H1 (cell line): ENCODE measurements at regions not wholly inside any gene's neighbourhood (a gene's known extent, or its start where the extent isn't known, plus 50 kb on each side); places are given as distances from the start of the nearest gene placed in this dataset.

Experiments used
- CTCF ChIA-PET: fragments of 300-600 bp; sonication (Branson Sonifier 250); formaldehyde crosslinking; loops from one replicate; lab custom pipeline; 2021; ENCODE audit not compliant: partially characterized antibody; lab: Charles Lee
- POLR2A ChIA-PET: fragments of 300-600 bp; sonication (Branson Sonifier 250); formaldehyde crosslinking; loops from one replicate; lab custom pipeline; 2021; ENCODE audit warnings: inconsistent platforms; ENCODE audit not compliant: partially characterized antibody; lab: Charles Lee
- DNase-seq, 2 experiments: peaks; one replicate each; pipeline versions ENCODE4 v3.0.0 to v3.0.0-alpha.2; 2010 to 2022; ENCODE audit warnings: low spot score in 2 of 2, low read depth in 1 of 2, mixed read lengths in 1 of 2
- FAIRE-seq: peaks from 2 replicates; lab custom pipeline; 2011; peaks lifted over from hg19 to GRCh38; lab: Jason Lieb, UNC
- H2AFZ ChIP-seq: 2 replicates; pipeline ENCODE4 v1.8.1; 2012; ENCODE audit warnings: low read length, inconsistent platforms
- H2AK5ac ChIP-seq: 2 replicates; pipeline ENCODE4 v1.6.1; 2013; ENCODE audit warnings: low read depth, low read length
- H2BK120ac ChIP-seq: replicated peaks from 2 replicates; pipeline ENCODE3; 2013; ENCODE audit warnings: low read depth, low read length, inconsistent platforms
- H2BK12ac ChIP-seq: 2 replicates; pipeline ENCODE4 v1.6.1; 2013; ENCODE audit warnings: low read depth, low read length
- H2BK15ac ChIP-seq: 2 replicates; pipeline ENCODE4 v1.6.1; 2013; ENCODE audit warnings: low read length
- H2BK20ac ChIP-seq: 2 replicates; pipeline ENCODE4 v1.6.1; 2013; ENCODE audit warnings: low read length
- H2BK5ac ChIP-seq: 2 replicates; pipeline ENCODE4 v1.6.1; 2013; ENCODE audit warnings: low read depth, low read length
- H3K14ac ChIP-seq: 2 replicates; pipeline ENCODE4 v1.6.1; 2013; ENCODE audit warnings: inconsistent platforms; ENCODE audit not compliant: insufficient read length
- H3K18ac ChIP-seq: 2 replicates; pipeline ENCODE4 v1.6.1; 2013; ENCODE audit warnings: low read length; ENCODE audit errors: extremely low read depth
- H3K23ac ChIP-seq: 2 replicates; pipeline ENCODE4 v1.6.1; 2013; ENCODE audit warnings: inconsistent platforms; ENCODE audit not compliant: insufficient read length
- H3K23me2 ChIP-seq: 2 replicates; pipeline ENCODE4 v1.6.1; 2013; ENCODE audit warnings: low read depth, low read length
- H3K27ac ChIP-seq: 2 replicates; pipeline ENCODE4 v1.6.1; 2011; ENCODE audit warnings: low read depth, low read length, inconsistent platforms
- H3K27me3 ChIP-seq, 4 experiments: replicated peaks in 1 of 4; 1 replicate in 1 of 4; 2 replicates in 3 of 4; pipeline versions ENCODE4 v1.6.1 to v1.8.1; 2011 to 2013; ENCODE audit warnings: low read length in 3 of 4, mild to moderate bottlenecking in 3 of 4, inconsistent platforms in 2 of 4, mixed read lengths in 2 of 4, moderate library complexity in 1 of 4; ENCODE audit not compliant: control insufficient read depth in 3 of 4, insufficient read depth in 3 of 4; ENCODE audit errors: extremely low read depth in 1 of 4
- H3K36me3 ChIP-seq, 4 experiments: 2 replicates each; pipeline versions ENCODE4 v1.6.1 to v1.8.1; 2011 to 2013; ENCODE audit warnings: mild to moderate bottlenecking in 4 of 4, low read length in 3 of 4, moderate library complexity in 2 of 4, control low read depth in 1 of 4, inconsistent platforms in 1 of 4; ENCODE audit not compliant: insufficient read depth in 4 of 4, control insufficient read depth in 2 of 4
- H3K4ac ChIP-seq: replicated peaks from 2 replicates; pipeline ENCODE3; 2013; ENCODE audit warnings: low read length, low read depth, mixed read lengths, inconsistent platforms; ENCODE audit not compliant: insufficient read length
- H3K4me1 ChIP-seq, 4 experiments: replicated peaks in 1 of 4; 1 replicate in 1 of 4; 2 replicates in 3 of 4; pipeline versions ENCODE4 v1.6.1 to v1.8.1; 2011 to 2013; ENCODE audit warnings: low read length in 3 of 4, inconsistent platforms in 2 of 4, mixed read lengths in 1 of 4; ENCODE audit not compliant: insufficient read depth in 4 of 4, control insufficient read depth in 3 of 4
- H3K4me2 ChIP-seq, 2 experiments: 2 replicates each; pipeline versions ENCODE4 v1.6.1 to v1.8.1; 2011 to 2013; ENCODE audit warnings: low read depth in 2 of 2, low read length in 2 of 2, control low read depth in 1 of 2, inconsistent platforms in 1 of 2, mild to moderate bottlenecking in 1 of 2; ENCODE audit not compliant: insufficient read depth in 1 of 2
- H3K4me3 ChIP-seq, 4 experiments: fragments of 200-600, 300-600 bp in 1 of 4; sonication (generic), shearing (Covaris generic), sonication (Bioruptor Twin) in 1 of 4; 2 replicates each; pipeline versions ENCODE4 v1.5.1 to v1.8.1; 2011 to 2016; ENCODE audit warnings: low read length in 4 of 4, low read depth in 3 of 4, control low read depth in 2 of 4, inconsistent platforms in 2 of 4, mild to moderate bottlenecking in 2 of 4, mixed read lengths in 1 of 4, moderate library complexity in 1 of 4; ENCODE audit not compliant: insufficient read depth in 2 of 4; ENCODE audit errors: extremely low read depth in 1 of 4
- H3K56ac ChIP-seq: replicated peaks from 2 replicates; pipeline ENCODE3; 2013; ENCODE audit warnings: low read depth, mild to moderate bottlenecking, mixed read lengths, low read length, inconsistent platforms; ENCODE audit not compliant: insufficient read length
- H3K79me1 ChIP-seq: 2 replicates; pipeline ENCODE4 v1.6.1; 2013; ENCODE audit warnings: low read depth, low read length, control low read depth
- H3K79me2 ChIP-seq, 2 experiments: 2 replicates each; pipeline versions ENCODE4 v1.6.1 to v1.8.1; 2012 to 2013; ENCODE audit warnings: low read length in 2 of 2, mild to moderate bottlenecking in 2 of 2, inconsistent platforms in 1 of 2; ENCODE audit not compliant: insufficient read depth in 2 of 2, control insufficient read depth in 1 of 2
- H3K9ac ChIP-seq, 4 experiments: replicated peaks in 1 of 4; 1 replicate in 1 of 4; 2 replicates in 3 of 4; pipeline versions ENCODE4 v1.6.1 to v1.8.1; 2011 to 2013; ENCODE audit warnings: low read depth in 3 of 4, low read length in 3 of 4, control low read depth in 2 of 4, mild to moderate bottlenecking in 2 of 4, moderate library complexity in 2 of 4, inconsistent platforms in 1 of 4; ENCODE audit errors: extremely low read depth in 1 of 4
- H3K9me3 ChIP-seq, 2 experiments: 2 replicates each; pipeline versions ENCODE4 v1.6.1 to v1.8.1; 2012 to 2013; ENCODE audit warnings: mild to moderate bottlenecking in 2 of 2, moderate library complexity in 2 of 2, control low read depth in 1 of 2, inconsistent platforms in 1 of 2, low read depth in 1 of 2, low read length in 1 of 2, mixed read lengths in 1 of 2; ENCODE audit not compliant: insufficient read depth in 2 of 2
- H4K20me1 ChIP-seq, 2 experiments: replicated peaks in 1 of 2; 2 replicates each; pipeline versions ENCODE3 to v1.8.1; 2011 to 2013; ENCODE audit warnings: inconsistent platforms in 2 of 2, low read length in 2 of 2, mild to moderate bottlenecking in 1 of 2; ENCODE audit not compliant: insufficient read depth in 2 of 2, control insufficient read depth in 1 of 2
- H4K5ac ChIP-seq: 2 replicates; pipeline ENCODE4 v1.6.1; 2013; ENCODE audit warnings: low read length, low read depth, mixed read lengths, inconsistent platforms; ENCODE audit not compliant: insufficient read length
- H4K8ac ChIP-seq: 2 replicates; pipeline ENCODE4 v1.8.0; 2013; ENCODE audit warnings: mild to moderate bottlenecking, moderate library complexity, low read length, inconsistent platforms; ENCODE audit not compliant: insufficient read depth; ENCODE audit errors: extremely low read depth
- H4K91ac ChIP-seq: replicated peaks from 2 replicates; pipeline ENCODE3; 2013; ENCODE audit warnings: low read length, mixed read lengths, inconsistent platforms; ENCODE audit not compliant: insufficient read length
- BACH1 ChIP-seq: IDR thresholded peaks from 2 replicates; pipeline ENCODE4 v1.6.1; 2012; ENCODE audit warnings: low read length, improper control_type of control experiment
- CBX8 ChIP-seq: fragments of 300-800, 300-1000 bp; sonication (generic); IDR thresholded peaks from 2 replicates; pipeline ENCODE4 v1.7.1; 2016; ENCODE audit warnings: low read depth, low read length, borderline replicate concordance
- CHD1 ChIP-seq: IDR thresholded peaks from 2 replicates; pipeline ENCODE4 v1.6.1; 2012; ENCODE audit warnings: low read depth, low read length, improper control_type of control experiment
- CREB1 ChIP-seq: IDR thresholded peaks from 2 replicates; pipeline ENCODE4 v1.6.1; 2012; ENCODE audit warnings: inconsistent platforms
- CTBP2 ChIP-seq: IDR thresholded peaks from 2 replicates; pipeline ENCODE4 v1.7.0; 2011; ENCODE audit warnings: borderline replicate concordance, mild to moderate bottlenecking, moderate library complexity, mixed read lengths, low read length; ENCODE audit not compliant: insufficient read depth, insufficient read length
- E2F6 ChIP-seq: IDR thresholded peaks from 2 replicates; pipeline ENCODE4 v1.6.1; 2012; ENCODE audit warnings: inconsistent platforms
- EP300 ChIP-seq, 2 experiments: IDR thresholded peaks; 1 replicate in 1 of 2; 2 replicates in 1 of 2; pipeline ENCODE4 v1.6.1; 2011 to 2012; ENCODE audit warnings: low read depth in 2 of 2, low read length in 2 of 2, mild to moderate bottlenecking in 2 of 2, borderline replicate concordance in 1 of 2, inconsistent platforms in 1 of 2, moderate library complexity in 1 of 2
- HDAC2 ChIP-seq, 2 experiments: fragments of 300-600 bp in 1 of 2; sonication (generic) in 1 of 2; IDR thresholded peaks; 2 replicates each; pipeline ENCODE4 v1.6.1; 2011 to 2012; ENCODE audit warnings: low read depth in 2 of 2, low read length in 2 of 2, mild to moderate bottlenecking in 2 of 2, moderate library complexity in 2 of 2, borderline replicate concordance in 1 of 2, inconsistent platforms in 1 of 2
- NANOG ChIP-seq: IDR thresholded peaks from 2 replicates; pipeline ENCODE4 v1.6.1; 2011; ENCODE audit warnings: low read length, low read depth, mild to moderate bottlenecking, inconsistent platforms; ENCODE audit not compliant: insufficient read depth, poor library complexity, severe bottlenecking
- NRF1 ChIP-seq: IDR thresholded peaks from 2 replicates; pipeline ENCODE4 v1.6.1; 2011; ENCODE audit warnings: mild to moderate bottlenecking, low read depth, low read length, improper control_type of control experiment
- POLR2AphosphoS5 ChIP-seq: IDR thresholded peaks from 2 replicates; pipeline ENCODE4 v1.6.1; 2011; ENCODE audit warnings: low read depth, low read length
- SP2 ChIP-seq: IDR thresholded peaks from 2 replicates; pipeline ENCODE4 v1.6.1; 2012; ENCODE audit warnings: mild to moderate bottlenecking, low read length, inconsistent platforms
- TAF1 ChIP-seq: IDR thresholded peaks from 2 replicates; pipeline ENCODE4 v1.6.1; 2011; ENCODE audit warnings: mild to moderate bottlenecking, low read depth, low read length
- TBP ChIP-seq: IDR thresholded peaks from 2 replicates; pipeline ENCODE4 v1.6.1; 2011; ENCODE audit warnings: low read depth, low read length, improper control_type of control experiment
- WGBS, 2 experiments: shearing (Covaris generic) in 1 of 2; methylation state at CpG; one replicate each; pipeline versions ENCODE4 v1.1.6 to v1.1.7; 2013 to 2015; ENCODE audit warnings: low lambda C conversion rate in 2 of 2, mixed read lengths in 2 of 2, inconsistent platforms in 1 of 2, low coverage in 1 of 2, missing lambda C conversion rate in 1 of 2; ENCODE audit not compliant: insufficient replicate concordance in 2 of 2, insufficient coverage in 1 of 2, insufficient read length in 1 of 2; ENCODE audit errors: extremely low coverage in 1 of 2, missing lambda C conversion rate in 1 of 2; 5-methylcytosine and 5-hydroxymethylcytosine counted together

GRCh38 chr9:34783951-34784487, 74.1 kb upstream of the CCL21 start:
- FAIRE-seq: no peak
- 86% methylated on average over 4 of the region's 4 CpGs; no CpG with 5 or more reads in 1 of the 2 experiments for WGBS, 2 experiments
- Histone ChIP-seq H2AK5ac (no peak overlapping the region), H2BK15ac (no peak overlapping the region), H2BK5ac (no peak overlapping the region), H3K36me3 (no peaks in the 10 kb centered on the region), H4K5ac (no peak overlapping the region), H3K56ac (no peak overlapping the region), H2AFZ (no peak overlapping the region), H3K23ac (no peak overlapping the region), H3K4me1 (no peaks in the 10 kb centered on the region), H3K9ac (no peak overlapping the region), H3K4ac (no peak overlapping the region), H4K91ac (no peak overlapping the region), H3K9me3 (no peaks in the 10 kb centered on the region), H4K8ac (no peak overlapping the region), H4K20me1 (no peaks in the 10 kb centered on the region), H3K23me2 (no peaks in the 10 kb centered on the region), H2BK12ac (no peak overlapping the region), H3K18ac (no peak overlapping the region), H3K4me2 (no peak overlapping the region), H2BK120ac (no peak overlapping the region), H3K14ac (no peak overlapping the region), H3K27me3 (no peaks in the 10 kb centered on the region; a peak in 1 of 7 replicates), H3K4me3 (no peak overlapping the region), H3K27ac (no peak overlapping the region), H3K79me1 (no peaks in the 10 kb centered on the region), H3K79me2 (no peaks in the 10 kb centered on the region), H2BK20ac (no peak overlapping the region)
- ChIA-PET POLR2A (no interaction called here), CTCF (interaction anchor here (0.8 kb wide), 1 partner anchor 210 kb away, joined by 3 read pairs; no protein-coding TSS in a partner anchor)
- DNase-seq: no peak
- no peak for TF ChIP-seq TAF1
- TF ChIP-seq EP300 (IDR thresholded peaks at IDR 0.05; ENCODE audit: borderline replicate concordance in 1 of 2, low read depth in 2 of 2, low read length in 2 of 2): no peak
- no peak for TF ChIP-seq NANOG
- TF ChIP-seq CHD1: no peak
- no peak for TF ChIP-seq NRF1
- no peak for TF ChIP-seq E2F6
- no peak for TF ChIP-seq BACH1
- no peak for TF ChIP-seq CREB1
- no peak for TF ChIP-seq CBX8
- no peak for TF ChIP-seq POLR2AphosphoS5
- TF ChIP-seq HDAC2 (IDR thresholded peaks at IDR 0.05; ENCODE audit: borderline replicate concordance in 1 of 2, low read depth in 2 of 2, low read length in 2 of 2): no peak
- TF ChIP-seq TBP: no peak
- TF ChIP-seq CTBP2: no peak
- no peak for TF ChIP-seq SP2
